PC-9 (cell line): ENCODE measurements at regions not wholly inside any gene's neighbourhood (a gene's known extent, or its start where the extent isn't known, plus 50 kb on each side); places are given as distances from the start of the nearest gene placed in this dataset.

Experiments
- EZH2 ChIP-seq: fragments of 200-600 bp; sonication (generic); IDR thresholded peaks from 2 replicates; pipeline ENCODE4 v1.8.0; 2017; ENCODE audit warnings: antibody characterized with exemption, low read depth
- TF ChIP-seq, protein P1 (sequence below): fragments of 200-600 bp; sonication (generic); conservative IDR thresholded peaks from 2 replicates; pipeline ENCODE4 v1.6.1; 2017; ENCODE audit warnings: mixed run types, antibody characterized with exemption, mild to moderate bottlenecking, moderate library complexity

DNA sequence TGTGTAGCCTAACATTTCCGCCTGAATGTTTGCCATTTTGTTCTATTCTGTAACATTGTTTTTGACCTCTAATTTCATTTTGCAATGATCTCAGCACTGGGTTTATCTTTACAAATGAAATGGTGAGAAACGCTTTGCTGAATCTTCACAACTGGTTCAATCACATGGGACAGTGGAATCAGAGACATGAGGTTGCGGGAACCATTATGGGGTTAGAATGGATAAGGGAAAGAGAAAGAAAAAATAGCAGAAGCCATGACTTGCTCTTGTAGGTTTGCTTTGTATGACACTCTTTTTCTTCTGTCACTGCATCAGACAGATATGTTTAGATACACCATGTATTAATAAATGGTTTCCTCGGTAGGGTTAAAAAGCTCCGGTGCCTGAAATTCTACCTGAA, 114.3 kb upstream of the PELI1 start:
- TF ChIP-seq, protein P1, sequence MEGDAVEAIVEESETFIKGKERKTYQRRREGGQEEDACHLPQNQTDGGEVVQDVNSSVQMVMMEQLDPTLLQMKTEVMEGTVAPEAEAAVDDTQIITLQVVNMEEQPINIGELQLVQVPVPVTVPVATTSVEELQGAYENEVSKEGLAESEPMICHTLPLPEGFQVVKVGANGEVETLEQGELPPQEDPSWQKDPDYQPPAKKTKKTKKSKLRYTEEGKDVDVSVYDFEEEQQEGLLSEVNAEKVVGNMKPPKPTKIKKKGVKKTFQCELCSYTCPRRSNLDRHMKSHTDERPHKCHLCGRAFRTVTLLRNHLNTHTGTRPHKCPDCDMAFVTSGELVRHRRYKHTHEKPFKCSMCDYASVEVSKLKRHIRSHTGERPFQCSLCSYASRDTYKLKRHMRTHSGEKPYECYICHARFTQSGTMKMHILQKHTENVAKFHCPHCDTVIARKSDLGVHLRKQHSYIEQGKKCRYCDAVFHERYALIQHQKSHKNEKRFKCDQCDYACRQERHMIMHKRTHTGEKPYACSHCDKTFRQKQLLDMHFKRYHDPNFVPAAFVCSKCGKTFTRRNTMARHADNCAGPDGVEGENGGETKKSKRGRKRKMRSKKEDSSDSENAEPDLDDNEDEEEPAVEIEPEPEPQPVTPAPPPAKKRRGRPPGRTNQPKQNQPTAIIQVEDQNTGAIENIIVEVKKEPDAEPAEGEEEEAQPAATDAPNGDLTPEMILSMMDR = no peak
- no peak for TF ChIP-seq EZH2
